ENCODE measurements at regions not wholly inside any gene's neighbourhood (a gene's known extent, or its start where the extent isn't known, plus 50 kb on each side); places are given as distances from the start of the nearest gene placed in this dataset.

- no peak for TF ChIP-seq ARNTL (CRISPR knock-in tag; IDR thresholded peaks at IDR 0.05; ENCODE audit: borderline replicate concordance, low read depth)
- no peak for TF ChIP-seq CREB5 (CRISPR knock-in tag; IDR thresholded peaks at IDR 0.05; ENCODE audit: low read depth)
- TF ChIP-seq PATZ1 (CRISPR knock-in tag; IDR thresholded peaks at IDR 0.05; ENCODE audit: borderline replicate concordance) = no peak
- TF ChIP-seq RARB (CRISPR knock-in tag; IDR thresholded peaks at IDR 0.05) = no peak
- no peak for TF ChIP-seq CSDC2 (CRISPR knock-in tag; IDR thresholded peaks at IDR 0.05)
- no peak for TF ChIP-seq ZNF565 (CRISPR knock-in tag; conservative IDR thresholded peaks at IDR 0.05; ENCODE audit: low read depth)
- TF ChIP-seq ZC3H10 (CRISPR knock-in tag; IDR thresholded peaks at IDR 0.05) = no peak
- TF ChIP-seq SNAI2 (CRISPR knock-in tag; IDR thresholded peaks at IDR 0.05) = no peak
- TF ChIP-seq BACH2 (CRISPR knock-in tag; IDR thresholded peaks at IDR 0.05; ENCODE audit: borderline replicate concordance) = no peak
- no peak for TF ChIP-seq GLIS3 (CRISPR knock-in tag; IDR thresholded peaks at IDR 0.05)
- TF ChIP-seq ZFP3 (CRISPR knock-in tag; IDR thresholded peaks at IDR 0.05) = no peak
These were observed 546.0 kb upstream of the RGMB start for GRCh38 chr5:98227489-98227888.
